ENCODE measurements at regions not wholly inside any gene's neighbourhood (a gene's known extent, or its start where the extent isn't known, plus 50 kb on each side); places are given as distances from the start of the nearest gene placed in this dataset.

GRCh38 chr10:129046065-129046681 is 420.9 kb upstream of the MGMT start:
- no peak for TF ChIP-seq CTCF (IDR thresholded peaks at IDR 0.05)
- no peak for TF ChIP-seq POLR2A (IDR thresholded peaks at IDR 0.05)
